ENCODE measurements at regions not wholly inside any gene's neighbourhood (a gene's known extent, or its start where the extent isn't known, plus 50 kb on each side); places are given as distances from the start of the nearest gene placed in this dataset.

DNA sequence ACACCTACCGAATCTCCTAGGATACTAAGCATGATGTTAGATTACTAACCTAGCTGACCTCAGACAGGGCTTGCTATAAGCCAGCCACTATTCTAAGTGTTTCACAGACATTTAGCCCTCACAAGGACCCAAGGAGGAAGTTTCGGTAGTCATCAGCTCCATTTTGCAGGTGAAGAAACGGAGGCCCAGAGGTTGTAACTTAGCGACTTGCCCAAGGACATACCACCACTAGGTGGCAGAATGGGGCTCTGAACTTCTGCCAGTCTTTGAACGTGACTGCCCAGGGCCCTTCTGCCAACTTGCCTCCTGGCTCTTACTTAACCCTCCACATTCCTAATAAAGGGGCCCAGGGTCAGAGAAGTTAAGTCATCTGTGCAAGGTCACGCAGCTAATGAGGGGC is 283.5 kb downstream of the C1orf94 start:
- TF ChIP-seq POLR2A (IDR thresholded peaks at IDR 0.05; ENCODE audit: low read depth, low read length) (no peak), SPI1 (IDR thresholded peaks at IDR 0.05; ENCODE audit: low read depth, low read length) (no peak)

Measured in GM12891 (cell line).